GM12872 (cell line): ENCODE measurements at regions not wholly inside any gene's neighbourhood (a gene's known extent, or its start where the extent isn't known, plus 50 kb on each side); places are given as distances from the start of the nearest gene placed in this dataset.

Source experiments
- CTCF ChIP-seq: IDR thresholded peaks from 3 replicates; pipeline ENCODE4 v1.5.1; 2011; ENCODE audit warnings: low read depth, mild to moderate bottlenecking, low read length, moderate library complexity; ENCODE audit not compliant: insufficient read depth

- no peak for TF ChIP-seq CTCF
Measured at GRCh38 chr1:82644186-82644915, 843.6 kb downstream of the ADGRL2 start.

- TF ChIP-seq CTCF: no peak
Measured at GRCh38 chr1:82640352-82640751, 839.6 kb downstream of the ADGRL2 start.

- no peak for TF ChIP-seq CTCF
Measured at GRCh38 chr1:82634266-82634665, 833.5 kb downstream of the ADGRL2 start.

GRCh38 chr1:82632155-82632554 lies 831.4 kb downstream of the ADGRL2 start:
- TF ChIP-seq CTCF: no peak

- TF ChIP-seq CTCF: no peak
Measured at GRCh38 chr1:82628887-82629286, 828.2 kb downstream of the ADGRL2 start.

- no peak for TF ChIP-seq CTCF
Measured at GRCh38 chr1:82625537-82625936, 824.8 kb downstream of the ADGRL2 start.

GRCh38 chr1:82621076-82621475 lies 820.3 kb downstream of the ADGRL2 start:
- TF ChIP-seq CTCF: no peak
